CMK (cell line): ENCODE measurements at regions not wholly inside any gene's neighbourhood (a gene's known extent, or its start where the extent isn't known, plus 50 kb on each side); places are given as distances from the start of the nearest gene placed in this dataset.
"Not testable (repeated sequence)": the region's sequence is repeated elsewhere in the genome, so short reads cannot be mapped to it uniquely, and the experiment has no call there.

Source experiments
- DNase-seq: peaks from one replicate; pipeline ENCODE4 v3.0.0-alpha.2; 2010; ENCODE audit warnings: low read depth

GRCh38 chrX:27156921-27157320, 306.2 kb downstream of the PPP4R3C start:
- DNase-seq: not testable (repeated sequence)

GRCh38 chrX:27136325-27136724, 326.8 kb downstream of the PPP4R3C start:
- DNase-seq: no peak

DNA sequence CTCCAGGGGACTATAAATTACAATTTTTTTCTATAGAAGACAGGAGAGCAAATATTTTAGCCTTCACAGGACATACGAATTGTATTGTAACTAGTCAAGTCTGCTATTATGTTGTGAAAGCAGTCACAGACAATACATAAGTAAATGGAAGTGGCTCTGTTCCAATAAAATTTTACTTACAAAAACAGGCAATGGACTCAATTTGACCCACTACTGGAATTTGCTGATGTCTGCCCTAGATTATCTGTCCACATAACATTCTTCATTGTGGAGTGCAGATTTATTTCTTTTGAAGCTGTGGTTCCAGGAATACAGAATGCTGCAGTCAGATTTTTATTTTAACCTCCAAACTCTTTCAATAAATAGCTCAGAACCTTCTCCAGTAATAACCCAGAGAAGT, 330.3 kb downstream of the PPP4R3C start:
- no peak for DNase-seq

DNA sequence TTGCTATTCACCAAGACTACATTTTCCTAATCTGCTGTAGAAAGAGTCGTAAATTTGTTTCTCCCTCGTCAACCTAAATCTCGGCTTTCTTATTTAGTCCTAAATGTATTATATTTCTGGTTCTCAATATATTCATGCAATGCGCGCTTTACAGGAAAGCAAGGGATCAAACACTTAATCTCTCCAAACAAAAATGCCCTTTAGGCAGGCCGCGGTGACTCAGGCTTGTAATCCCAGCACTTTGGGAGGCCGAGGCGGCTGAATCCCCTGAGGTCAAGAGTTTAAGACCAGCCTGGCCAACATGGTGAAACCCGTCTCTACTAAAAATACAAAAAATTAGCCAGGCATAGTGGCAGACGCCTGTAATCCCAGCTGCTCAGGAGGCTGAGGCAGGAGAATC, 376.0 kb downstream of the PPP4R3C start:
- not testable (repeated sequence) for DNase-seq

DNA sequence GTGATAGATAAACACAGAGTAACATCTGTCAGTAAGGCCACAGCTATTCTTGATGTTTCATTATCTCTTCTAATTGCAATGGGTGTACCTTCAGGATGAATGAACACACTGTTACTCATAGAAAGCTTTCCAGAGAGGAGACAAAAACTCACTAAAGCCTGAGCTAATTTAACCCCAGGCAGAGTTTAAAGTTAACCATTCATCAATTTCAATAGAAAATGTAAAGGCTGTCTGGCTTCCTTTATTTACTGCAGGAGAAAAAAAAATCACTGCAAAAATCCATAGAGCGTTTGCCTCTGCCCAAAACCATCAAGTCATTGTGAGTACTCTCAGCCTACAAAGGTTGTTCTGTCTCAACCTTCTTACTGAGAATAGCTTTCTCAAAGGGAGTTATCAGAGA, 376.9 kb downstream of the PPP4R3C start:
- no peak for DNase-seq

DNA sequence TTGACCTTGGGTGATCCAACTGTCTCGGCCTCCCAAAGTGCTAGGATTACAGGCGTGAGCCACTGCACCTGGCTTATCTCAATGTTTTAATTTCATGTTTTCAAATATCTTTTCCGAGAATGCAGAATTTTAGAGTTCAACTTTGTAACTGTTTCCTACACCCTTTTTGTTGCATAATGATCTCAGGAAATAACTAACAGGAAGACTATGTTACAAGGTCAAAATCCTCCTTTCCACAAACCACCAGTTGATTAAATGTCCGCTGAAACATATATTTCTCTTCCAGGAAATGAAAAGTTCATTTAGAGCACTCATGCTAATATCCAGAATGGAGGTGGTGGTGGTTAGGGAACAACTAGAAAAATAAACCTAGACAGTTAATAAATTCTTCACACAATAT, 377.8 kb downstream of the PPP4R3C start:
- no peak for DNase-seq

DNA sequence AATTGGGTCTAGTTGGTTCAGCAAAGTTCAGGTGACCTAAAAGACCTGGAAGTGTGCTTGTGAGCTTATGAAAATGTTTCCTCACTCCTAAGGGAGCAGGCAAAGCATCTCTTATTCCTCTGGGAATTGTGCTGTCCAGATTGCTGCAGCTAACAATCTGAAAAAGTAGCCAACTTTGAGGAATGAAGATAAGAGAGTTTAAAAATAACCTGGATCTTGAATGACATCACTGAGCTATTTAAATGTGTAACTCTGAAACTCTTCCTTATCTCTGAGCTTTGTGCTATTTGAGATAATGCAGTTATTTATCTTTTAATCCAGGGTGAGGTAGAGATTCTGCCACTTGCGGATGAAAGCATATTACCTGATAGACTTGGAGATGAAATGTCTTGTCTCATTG, 384.8 kb downstream of the PPP4R3C start:
- DNase-seq: no peak

DNA sequence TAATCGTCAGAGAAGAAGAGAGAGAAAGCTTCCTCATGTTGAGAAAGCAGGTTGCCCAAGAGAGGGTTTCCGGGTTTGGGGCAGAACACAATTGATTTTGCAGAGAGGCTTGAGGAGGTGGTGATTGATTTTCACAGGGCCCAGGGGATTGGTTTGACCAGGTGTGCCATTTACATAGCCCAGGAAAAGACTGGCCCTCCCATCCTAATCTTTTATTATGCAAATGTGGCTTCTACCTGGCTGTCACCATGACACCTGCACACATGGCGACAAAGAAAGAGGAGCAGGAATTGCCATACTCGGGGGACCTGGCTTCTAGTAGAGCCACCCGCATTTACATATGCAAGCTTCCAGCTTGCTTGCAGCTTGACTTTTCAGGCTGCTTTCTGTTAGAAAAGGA, 405.3 kb downstream of the PPP4R3C start:
- no peak for DNase-seq

DNA sequence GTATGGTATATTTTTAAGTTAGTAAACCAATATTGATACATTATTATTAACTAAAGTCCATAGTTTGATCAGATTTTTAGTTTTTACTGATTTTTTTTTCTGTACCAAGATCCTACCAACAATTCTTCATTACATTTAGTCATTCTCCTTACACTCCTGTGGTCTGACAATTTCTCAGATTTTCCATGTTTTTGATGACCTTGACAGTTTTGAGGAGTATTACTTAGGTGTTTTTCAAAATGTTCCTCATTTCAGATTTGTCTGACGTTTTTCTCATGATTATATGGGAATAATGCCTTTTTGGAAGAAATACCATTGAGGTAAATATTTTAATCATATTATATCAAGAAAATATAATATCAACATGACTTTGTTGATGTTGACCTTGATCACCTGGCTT, 423.8 kb downstream of the PPP4R3C start:
- no peak for DNase-seq

- no peak for DNase-seq
These were observed 454.7 kb downstream of the PPP4R3C start for GRCh38 chrX:27008486-27008885.

DNA sequence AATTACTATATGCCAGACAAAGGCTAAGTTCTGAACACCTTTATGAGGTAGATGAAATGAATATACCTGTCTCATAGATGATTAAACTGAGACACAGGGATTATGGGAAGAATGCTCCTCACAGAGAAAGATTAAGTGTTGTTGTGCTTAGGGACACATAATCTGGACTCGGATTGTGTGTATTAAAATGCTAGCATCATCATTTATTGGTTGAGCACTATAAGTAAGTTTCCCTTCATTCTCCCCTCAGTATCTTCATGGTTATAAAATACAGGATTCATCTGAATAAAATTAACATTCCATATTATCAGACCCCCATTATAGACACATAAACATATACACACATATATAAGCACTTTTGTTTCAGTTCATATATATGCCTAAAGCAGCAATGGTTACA, 463.5 kb downstream of the PPP4R3C start:
- no peak for DNase-seq

GRCh38 chrX:26958261-26958660, 504.9 kb downstream of the PPP4R3C start:
- DNase-seq: no peak

- no peak for DNase-seq
These were observed 509.1 kb downstream of the PPP4R3C start for GRCh38 chrX:26954029-26954428.

GRCh38 chrX:26952213-26952612, 510.9 kb downstream of the PPP4R3C start:
- no peak for DNase-seq

DNA sequence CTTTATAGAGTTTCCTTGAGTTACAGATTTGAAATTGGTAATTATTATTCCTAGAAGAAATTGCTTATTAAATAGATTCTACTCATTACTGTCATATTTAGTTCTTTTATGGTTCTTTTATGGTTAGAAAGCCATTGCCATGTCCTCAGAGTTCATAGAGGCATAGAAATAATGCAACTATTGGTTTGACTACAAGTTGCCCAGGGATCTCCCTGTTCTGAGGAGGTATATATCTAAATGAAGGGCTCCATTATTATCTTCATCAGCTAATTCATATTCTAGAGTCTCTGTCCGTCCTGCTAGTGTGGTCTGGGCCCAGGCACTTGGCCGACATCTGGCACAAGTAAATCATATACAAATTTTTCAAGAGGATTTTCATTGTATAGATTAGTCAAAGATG, 535.7 kb downstream of the PPP4R3C start:
- no peak for DNase-seq

DNA sequence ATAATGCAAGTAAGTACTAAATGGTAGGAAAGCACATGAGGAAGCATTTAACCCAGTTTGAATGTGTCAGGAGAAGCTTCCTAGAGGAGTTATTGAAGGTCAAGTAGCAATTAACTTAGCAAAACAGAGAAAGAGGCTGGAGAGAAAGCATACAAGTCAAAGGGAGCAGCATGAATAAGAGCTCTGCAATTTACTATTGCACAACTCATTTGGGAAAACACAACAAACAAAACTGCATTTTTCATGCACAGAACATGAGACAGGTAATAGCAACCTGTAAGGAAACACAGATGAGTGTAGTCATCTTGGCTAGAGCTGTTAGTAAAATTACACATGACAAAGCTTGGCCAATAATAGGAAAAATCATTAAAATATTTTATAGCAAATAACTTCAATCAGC, 538.1 kb downstream of the PPP4R3C start:
- no peak for DNase-seq

- no peak for DNase-seq
These were observed 540.9 kb downstream of the PPP4R3C start for GRCh38 chrX:26922278-26922677.

DNA sequence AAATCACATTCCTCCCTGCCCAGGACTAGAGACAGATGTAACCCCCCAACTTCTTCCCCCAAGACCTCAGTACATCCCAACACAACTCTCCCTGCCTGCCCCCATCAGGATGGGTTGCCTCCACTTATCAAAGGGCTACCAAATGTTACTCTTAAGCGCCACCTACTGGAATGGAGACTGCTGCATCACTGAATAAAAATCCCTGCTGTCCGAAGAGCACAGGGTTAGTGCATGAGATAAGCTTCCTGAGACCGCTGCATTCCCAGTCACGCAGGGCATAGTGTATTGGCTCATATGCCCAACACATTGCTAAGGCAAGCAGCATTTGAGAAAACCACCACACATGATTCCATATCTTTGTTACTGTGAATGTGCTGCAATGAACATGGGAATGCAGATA, 544.5 kb downstream of the PPP4R3C start:
- DNase-seq: no peak

- no peak for DNase-seq
These were observed 546.1 kb downstream of the PPP4R3C start for GRCh38 chrX:26916991-26917390.

DNA sequence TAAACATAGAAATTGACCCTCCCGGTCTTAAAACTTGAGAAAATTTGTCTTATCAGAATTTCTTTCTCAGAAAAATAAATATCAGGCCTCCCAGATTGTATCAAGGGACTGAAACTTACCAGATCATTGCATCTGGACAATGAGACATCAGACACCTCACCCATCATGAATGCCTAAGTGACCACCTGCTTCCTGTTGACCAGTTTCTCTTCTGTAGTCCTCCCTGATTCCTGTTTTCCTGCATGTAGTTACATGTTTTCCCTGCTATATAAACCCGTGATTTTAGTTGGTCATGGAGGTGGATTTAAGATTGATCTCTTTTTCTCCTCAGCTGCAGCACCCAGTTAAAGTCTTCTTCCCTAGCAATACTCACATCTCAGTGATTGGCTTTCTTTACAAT, 548.1 kb downstream of the PPP4R3C start:
- DNase-seq: no peak

DNA sequence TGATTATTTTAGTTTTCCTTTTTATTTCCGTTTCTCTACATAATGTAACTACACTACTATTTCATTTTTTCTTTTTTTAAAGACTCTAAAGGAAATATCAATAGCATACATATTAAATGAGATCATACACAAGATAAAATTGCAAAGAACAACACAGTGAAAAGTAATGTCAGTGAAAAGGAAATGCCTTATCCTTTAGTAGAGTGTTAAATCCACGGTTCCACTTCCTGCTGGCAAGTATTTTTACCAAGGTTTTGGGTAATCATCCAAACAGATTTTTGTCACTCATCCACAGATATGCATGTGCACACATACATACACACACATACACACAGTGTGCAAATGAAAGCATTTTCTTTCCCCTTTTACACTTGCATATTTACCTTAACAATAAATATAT, 548.9 kb downstream of the PPP4R3C start:
- no peak for DNase-seq

DNA sequence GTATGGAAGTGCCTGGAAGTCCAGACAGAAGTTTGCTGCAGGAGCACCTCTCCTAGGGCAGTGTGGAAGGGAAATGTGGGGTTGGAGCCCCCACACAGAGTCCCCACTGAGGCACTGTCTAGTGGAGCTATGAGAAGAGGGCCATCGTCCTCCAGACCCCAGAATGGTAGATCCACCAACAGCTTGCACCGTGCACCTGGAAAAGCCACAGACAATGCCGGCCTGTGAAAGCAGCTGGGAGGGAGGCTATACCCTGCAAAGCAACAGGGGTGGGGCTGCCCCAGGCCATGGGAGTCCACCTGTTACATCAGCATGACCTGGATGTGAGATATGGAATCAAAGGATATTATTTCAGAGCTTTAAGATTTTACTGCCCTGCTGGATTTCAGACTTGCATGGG, 551.4 kb downstream of the PPP4R3C start:
- not testable (repeated sequence) for DNase-seq

GRCh38 chrX:26909728-26910127, 553.4 kb downstream of the PPP4R3C start:
- DNase-seq: no peak

GRCh38 chrX:26908218-26908617, 554.9 kb downstream of the PPP4R3C start:
- DNase-seq: no peak

DNA sequence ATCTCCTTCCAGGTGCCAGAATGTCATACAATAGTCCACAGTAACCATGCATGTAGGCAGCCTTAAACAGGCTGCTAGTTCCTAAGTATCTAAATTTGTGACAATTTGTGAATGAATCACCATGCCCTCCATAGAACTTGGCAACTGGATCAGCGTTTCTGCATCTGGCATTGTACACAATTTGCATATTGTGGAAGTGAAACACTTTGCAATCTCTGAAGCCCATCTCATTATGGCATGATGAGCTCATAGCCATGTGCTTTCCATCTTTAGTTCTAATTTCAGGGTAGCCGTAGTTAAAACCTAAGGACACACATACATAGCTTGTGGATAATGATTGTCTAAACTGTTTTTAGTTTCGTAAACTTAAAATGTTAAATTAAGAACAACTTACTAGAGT, 573.6 kb downstream of the PPP4R3C start:
- no peak for DNase-seq
